AG09309 (cell line): ENCODE measurements at regions not wholly inside any gene's neighbourhood (a gene's known extent, or its start where the extent isn't known, plus 50 kb on each side); places are given as distances from the start of the nearest gene placed in this dataset.

ENCODE experiments used
- DNase-seq: peaks from one replicate; pipeline ENCODE4 v3.0.0-alpha.2; 2010; ENCODE audit warnings: low read depth
- H3K4me3 ChIP-seq: 2 replicates; pipeline ENCODE4 v1.5.1; 2011; ENCODE audit warnings: mild to moderate bottlenecking, low read depth, low read length, moderate library complexity; ENCODE audit not compliant: control insufficient read depth
- CTCF ChIP-seq: IDR thresholded peaks from 2 replicates; pipeline ENCODE4 v1.5.1; 2011; ENCODE audit warnings: mild to moderate bottlenecking, low read depth, low read length, inconsistent platforms; ENCODE audit not compliant: insufficient read depth, control insufficient read depth; ENCODE audit errors: missing control alignments

GRCh38 chr13:40186041-40186440 is 480.4 kb downstream of the FOXO1 start:
- DNase-seq, result no peak
- no peak for TF ChIP-seq CTCF

GRCh38 chr13:40186626-40187323 is 479.7 kb downstream of the FOXO1 start:
- no peak overlapping the region for H3K4me3 ChIP-seq
- DNase-seq, result no peak
- TF ChIP-seq CTCF, result no peak

More at GRCh38 chr13:40186041-40186440, 480.4 kb downstream of the FOXO1 start:
- H3K4me3 ChIP-seq, result no peak overlapping the region

- no peak overlapping the region for H3K4me3 ChIP-seq
- TF ChIP-seq CTCF, result no peak
- DNase-seq, result no peak
These were observed 479.1 kb downstream of the FOXO1 start for GRCh38 chr13:40187324-40187795.

- TF ChIP-seq CTCF, result no peak
- H3K4me3 ChIP-seq, result no peak overlapping the region
These were observed 478.4 kb downstream of the FOXO1 start for GRCh38 chr13:40187841-40188591.

GRCh38 chr13:40189426-40189825 is 477.0 kb downstream of the FOXO1 start:
- DNase-seq, result no peak
- H3K4me3 ChIP-seq, result no peak overlapping the region
- TF ChIP-seq CTCF, result no peak

More at GRCh38 chr13:40187841-40188591, 478.4 kb downstream of the FOXO1 start:
- no peak for DNase-seq

- TF ChIP-seq CTCF, result no peak
- no peak overlapping the region for H3K4me3 ChIP-seq
- DNase-seq, result no peak
These were observed 476.4 kb downstream of the FOXO1 start for GRCh38 chr13:40189898-40190630.
